Activated CD4-positive, alpha-beta T cell treated with anti-CD3 and anti-CD28 coated beads, Interleukin-2, Interleukin-6, amounts not matched to agents 100 ng/mL and 50 ng/mL, durations not matched to agents 16 hours and 8 hours (primary cell): ENCODE measurements at regions not wholly inside any gene's neighbourhood (a gene's known extent, or its start where the extent isn't known, plus 50 kb on each side); places are given as distances from the start of the nearest gene placed in this dataset.
"Not testable (repeated sequence)": the region's sequence is repeated elsewhere in the genome, so short reads cannot be mapped to it uniquely, and the experiment has no call there.

Experiments
- DNase-seq: peaks from one replicate; pipeline ENCODE4 v3.0.0-alpha.2; 2020

DNA sequence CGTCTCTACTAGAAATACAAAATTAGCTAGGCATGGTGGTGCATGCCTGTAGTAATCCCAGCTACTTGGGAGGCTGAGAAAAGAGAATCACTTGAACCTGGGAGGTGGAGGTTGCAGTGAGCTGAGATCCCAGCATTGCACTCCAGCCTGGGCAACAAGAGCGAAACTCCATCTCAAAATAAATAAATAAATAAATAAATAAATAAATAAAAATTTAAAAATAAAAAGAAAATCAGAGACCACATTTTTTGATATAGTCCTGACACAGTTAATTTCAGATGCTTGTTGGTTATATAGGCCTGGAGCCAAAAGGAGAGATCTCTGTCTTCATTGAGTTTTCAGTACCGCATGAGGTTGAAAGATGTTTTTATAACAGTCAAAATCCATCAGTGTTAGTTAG, 388.3 kb downstream of the PRELID2 start:
- not testable (repeated sequence) for DNase-seq

DNA sequence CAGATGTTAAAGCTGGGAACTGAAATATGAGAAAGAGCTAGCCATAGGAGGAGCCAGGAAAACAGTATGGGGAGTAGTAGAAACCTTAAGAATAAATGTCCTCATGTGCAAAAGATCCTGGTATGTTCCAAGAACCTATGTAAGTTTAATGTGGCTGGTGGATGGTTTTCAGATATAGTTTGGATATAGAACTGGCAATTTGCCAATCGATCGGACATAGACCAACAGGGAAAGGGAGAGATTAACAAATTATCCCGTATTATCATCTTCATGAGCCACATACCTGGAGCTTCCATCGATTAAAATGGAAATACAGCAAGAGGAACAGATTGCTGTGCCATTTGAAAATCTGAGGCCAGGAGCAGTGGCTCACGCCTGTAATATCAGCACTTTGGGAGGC, 388.7 kb downstream of the PRELID2 start:
- DNase-seq = no peak

DNA sequence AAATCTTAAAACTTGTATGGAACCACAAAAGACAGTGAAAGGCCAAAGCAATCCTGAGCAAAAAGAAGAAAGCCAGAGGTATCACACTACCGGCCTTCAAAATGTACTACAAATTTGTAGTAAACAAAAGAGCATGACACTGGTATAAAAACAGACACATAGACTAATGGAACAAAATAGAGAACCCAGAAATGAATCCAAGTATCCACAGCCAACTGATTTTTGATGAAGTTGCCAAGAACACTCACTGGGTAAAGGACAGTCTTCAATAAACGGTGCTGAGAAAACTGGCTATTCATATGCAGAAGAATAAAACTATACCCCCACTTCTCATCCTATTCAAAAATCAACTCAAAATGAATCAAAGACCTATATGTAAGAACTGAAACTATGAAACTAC, 390.1 kb downstream of the PRELID2 start:
- DNase-seq = no peak

DNA sequence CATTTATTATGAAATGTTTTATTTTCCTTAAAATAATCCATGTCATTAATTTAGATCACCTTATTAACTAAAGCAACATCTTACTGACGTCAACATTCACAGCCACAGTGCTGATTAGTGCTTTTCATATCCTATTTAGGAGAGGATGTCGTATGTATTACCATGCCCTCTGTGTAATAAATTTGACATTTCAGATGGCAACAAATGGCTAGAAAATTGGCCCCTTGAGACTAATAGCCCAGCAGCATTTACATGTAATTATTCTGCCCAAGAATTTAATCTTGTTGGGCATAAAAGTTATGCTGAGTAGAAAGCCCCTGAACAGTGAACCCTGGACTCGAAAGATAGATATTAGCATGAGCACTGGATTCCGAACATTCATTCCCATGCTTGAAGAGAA, 391.2 kb downstream of the PRELID2 start:
- DNase-seq = no peak

DNA sequence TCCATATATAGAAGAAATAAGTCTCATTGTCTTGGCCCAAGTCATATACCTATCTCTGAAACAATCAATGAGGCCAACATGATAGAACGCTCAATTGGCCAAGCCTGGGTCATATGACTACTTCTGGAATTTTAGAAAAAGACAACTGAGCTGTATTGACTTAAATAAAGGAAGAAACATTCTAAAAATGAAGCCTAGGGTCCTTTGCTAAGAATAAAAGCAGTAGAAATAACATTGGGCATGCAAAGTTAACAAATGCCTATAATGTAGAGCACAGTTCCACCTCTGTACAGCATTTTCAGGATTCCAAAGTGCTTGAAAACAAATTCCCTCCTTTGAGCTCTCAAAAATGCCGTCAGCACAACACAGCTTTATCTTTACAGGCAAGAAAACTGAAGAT, 391.8 kb downstream of the PRELID2 start:
- DNase-seq = no peak

DNA sequence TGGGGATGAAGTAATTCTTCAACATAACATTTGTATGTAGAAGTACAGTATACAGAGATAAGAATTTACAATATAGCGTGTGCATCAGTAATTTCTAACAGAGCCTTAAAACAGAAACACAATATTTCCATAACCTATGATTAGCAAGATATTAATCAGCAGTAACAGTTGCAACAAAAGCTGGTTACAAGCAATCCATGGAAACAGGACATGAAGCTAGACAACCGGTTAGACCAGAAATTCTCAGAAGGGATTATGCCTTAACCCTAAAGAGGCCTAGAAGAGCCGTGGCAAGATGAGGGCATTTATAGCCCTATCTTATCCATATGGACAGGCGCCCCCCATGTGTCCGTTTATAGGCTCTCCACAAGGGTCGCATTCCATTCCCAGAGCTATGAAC, 392.5 kb downstream of the PRELID2 start:
- not testable (repeated sequence) for DNase-seq

DNA sequence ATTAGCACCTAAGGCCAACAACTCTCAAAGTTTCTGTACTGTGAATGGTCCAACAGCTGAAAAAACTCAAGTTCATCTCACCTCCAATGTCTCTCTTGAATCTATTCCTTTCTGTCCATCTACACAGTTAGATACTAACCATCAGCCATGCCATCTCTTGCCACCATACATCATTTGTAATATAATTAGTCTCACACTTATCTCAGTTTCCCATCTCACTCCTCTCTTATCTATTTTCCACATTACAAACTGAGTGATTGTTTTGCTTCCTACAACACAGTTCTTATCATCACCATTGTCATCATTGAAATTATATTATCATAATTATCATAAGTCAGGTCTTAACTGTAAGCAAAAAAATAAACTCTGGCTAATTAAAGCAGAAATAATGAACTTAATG, 393.9 kb downstream of the PRELID2 start:
- no peak for DNase-seq

DNA sequence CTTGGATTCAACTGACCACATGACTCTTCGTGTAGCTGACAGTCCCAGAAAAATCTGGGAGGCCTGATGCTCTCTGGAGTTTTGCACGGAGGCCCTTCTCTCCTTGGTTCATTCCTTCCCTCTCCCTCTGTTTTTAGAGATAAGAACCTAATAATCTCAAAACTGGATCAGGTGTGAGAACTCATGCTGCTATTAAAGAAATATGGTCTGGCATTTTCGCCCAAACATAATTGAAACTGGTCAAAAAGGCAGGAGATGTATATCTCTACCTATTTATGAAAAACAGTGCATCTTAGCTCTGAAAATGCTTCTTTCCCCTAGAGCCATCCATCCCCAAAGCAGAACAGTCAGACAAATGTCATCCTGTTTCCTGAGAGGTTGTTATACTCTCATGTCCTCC, 397.5 kb downstream of the PRELID2 start:
- no peak for DNase-seq

DNA sequence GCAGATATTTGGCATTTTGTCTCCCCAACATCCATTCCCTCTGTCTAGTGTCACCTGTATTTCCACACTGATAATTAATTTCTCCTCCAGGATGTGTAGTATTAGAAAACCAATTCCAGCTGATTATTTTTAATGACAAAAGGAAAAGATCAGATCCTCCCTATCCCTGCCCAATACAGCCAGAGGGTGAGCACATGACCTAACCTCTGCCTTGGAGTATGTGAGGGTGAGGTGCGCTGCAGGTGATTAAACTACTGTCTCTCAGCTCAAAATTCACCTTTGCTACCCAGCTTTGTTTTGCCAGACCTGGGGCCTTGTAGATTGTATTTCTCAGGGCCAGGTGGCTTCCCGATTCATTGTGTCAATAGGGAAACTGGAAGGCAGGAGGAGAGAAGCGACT, 402.1 kb downstream of the PRELID2 start:
- DNase-seq = no peak

DNA sequence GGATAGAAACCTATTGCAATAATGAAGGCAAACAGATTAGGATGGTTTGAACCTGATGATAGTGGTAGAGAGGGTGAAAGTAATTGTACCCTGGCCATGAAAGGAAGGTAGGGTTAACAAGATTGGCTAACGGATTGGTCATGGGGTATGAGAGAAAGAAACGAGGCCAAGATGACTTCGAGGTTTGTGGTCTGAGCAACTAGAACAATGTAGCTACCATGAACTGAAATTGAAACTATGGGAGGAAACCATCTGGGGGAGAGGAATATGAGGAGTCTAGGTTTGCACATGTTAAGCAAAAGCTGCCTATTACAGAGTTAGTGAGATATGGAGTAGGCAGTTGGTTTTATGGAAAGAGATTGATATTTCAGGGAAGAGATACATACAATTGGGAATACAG, 406.0 kb downstream of the PRELID2 start:
- DNase-seq = no peak

DNA sequence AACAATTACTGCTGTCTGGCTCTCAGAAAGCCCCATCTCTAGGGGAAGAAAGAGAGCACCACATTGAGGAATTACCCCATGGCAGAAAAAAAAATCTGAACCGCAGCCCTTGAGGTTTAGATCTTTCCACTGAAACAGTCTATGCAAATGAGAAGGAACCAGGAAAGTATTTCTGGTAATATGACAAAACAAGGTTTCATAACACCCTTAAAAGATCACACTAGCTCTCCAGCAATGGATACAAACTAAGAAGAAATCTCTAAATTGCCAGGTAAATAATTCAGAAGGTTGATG, 427.1 kb downstream of the PRELID2 start:
- no peak for DNase-seq

DNA sequence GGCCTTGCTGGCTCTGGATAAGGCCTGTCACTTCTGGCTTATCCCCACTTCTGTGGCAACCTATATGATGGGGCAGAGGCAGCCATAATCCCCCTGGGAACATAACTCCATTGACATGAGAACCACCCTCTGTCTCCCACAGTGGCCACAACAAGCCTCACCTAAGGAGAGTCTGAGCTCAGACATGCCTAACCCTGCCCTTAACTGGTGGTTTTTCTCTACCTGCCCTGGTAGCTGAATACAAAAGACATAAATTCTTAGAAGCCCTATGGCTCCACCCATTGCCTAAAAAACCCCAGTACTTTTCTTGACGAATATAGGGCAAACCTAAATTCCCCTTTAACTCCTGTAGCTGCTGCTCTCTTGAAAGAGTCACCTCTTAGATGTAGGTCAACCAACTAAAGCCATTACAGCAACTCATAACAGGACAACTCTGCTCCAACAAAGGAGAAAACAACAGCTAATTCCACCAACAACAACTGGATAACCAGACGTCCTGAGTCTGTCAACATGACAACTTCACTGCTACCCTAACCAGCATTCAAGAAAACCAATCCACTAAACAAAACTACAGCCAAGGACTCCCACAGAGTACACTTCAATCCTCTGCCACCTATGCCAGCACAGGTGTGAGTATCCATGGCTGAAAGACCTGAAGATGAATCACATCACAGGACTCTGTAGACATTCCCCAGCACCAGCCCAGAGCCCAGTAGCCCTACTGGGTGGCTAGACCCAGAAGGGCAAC, 427.7 kb downstream of the PRELID2 start:
- DNase-seq = no peak

DNA sequence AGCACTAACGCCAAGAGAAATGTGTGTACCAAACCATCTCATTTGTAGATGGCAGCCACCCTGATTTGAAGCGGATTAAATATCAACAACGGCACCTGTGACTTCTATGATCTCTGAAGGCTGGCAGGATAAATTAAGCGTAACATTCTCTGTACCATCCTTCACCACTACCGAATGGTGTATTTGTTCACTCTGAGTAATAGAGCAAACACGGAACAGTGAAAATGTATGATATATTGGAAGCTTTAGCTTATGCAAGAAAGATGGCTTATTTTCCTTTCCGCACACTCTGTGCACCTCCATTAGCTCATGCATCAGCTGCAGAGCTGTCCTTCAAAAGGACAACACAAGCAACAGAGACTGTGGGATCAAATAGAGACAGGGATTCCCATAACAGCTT, 431.1 kb downstream of the PRELID2 start:
- no peak for DNase-seq

DNA sequence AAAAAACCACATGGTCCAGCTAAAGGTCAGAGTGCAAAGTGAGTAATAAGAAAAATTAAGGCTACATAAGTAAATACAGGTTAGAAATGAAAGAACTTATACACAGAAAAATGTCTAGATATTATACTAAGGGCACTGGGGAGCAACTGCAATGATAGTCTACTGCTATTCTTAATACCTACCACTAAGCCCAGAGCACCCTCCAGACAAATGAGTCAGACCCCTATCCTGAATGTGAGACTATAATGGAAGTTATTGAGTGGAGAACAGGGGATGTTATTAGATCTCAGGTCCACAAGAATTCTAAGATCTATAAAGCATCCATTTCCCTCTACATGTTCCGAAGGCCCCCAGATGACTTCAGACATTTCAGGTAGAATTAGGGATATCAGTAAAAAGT, 438.3 kb downstream of the PRELID2 start:
- DNase-seq = no peak

DNA sequence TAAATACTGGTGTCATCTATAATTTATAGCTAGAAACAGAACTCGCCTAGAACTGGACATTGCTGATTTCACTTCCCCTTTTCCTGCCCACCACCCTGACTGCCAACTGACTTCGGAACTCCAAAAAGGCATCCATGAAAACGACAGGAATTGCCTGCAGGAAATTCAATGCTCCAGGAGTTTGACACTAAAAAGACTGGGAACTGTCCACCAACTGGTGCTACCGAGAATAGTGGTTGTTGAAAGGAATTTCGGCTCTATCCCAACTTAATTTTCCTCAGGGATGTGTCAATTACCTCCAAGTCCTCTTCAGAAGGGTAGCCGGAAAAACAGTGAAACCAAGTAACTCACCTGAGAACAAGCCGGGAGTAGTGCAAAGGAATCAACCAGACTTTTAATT, 440.0 kb downstream of the PRELID2 start:
- DNase-seq = not testable (repeated sequence)

DNA sequence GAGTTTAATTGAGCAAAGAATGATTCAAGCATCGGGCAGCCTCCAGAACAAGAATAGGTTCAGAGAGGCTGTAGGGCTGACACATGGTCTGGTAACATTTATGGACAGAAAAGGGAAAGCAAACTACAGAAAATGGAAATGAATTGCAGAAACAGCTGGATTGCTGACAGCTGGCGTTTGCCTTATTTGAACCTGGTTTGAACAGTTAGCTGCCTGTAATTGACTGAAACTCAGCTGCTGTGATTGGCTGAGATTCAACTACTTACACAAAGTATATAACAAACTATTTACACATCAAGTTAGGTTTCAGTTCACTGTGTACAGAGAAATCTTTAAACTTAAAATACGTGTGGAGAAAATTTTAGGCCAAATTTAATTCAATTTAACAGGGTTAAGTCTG, 441.7 kb downstream of the PRELID2 start:
- DNase-seq = no peak

DNA sequence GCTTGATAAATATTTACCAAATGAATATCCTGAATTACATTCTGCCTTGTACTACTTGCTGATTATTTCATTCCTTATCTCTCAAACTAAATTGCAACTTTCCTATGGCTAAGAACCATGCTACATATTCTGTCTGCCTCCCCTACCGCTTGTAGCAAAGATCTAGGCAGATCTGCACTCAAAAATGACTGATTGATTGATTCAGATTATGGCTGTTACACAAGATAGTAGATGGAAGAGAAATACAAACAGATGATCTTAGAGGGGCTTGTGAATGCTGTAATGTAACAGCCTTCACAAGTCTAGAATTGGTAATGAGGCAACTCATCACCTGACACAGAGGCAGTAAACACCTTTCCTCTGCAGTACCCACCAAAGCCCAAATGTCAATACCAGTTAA, 446.1 kb downstream of the PRELID2 start:
- no peak for DNase-seq

DNA sequence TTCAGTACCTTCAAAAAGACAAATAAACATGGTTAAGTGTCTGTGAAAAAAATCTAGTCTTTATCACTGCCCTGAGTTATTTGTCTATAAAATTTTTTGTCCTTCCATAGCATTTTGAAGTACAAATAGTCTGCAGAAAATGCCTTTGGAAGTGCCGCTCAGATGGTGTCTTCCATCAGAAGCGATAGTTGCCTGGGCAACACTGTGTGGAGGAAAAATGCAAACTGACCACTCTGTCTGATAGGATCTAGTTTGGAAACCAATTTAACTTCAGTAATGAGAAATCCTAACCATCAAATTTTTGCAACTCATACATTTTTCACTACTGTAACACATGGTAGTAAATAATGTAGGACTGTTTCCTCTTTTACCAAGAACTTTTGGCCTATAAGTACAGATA, 449.9 kb downstream of the PRELID2 start:
- DNase-seq = no peak

DNA sequence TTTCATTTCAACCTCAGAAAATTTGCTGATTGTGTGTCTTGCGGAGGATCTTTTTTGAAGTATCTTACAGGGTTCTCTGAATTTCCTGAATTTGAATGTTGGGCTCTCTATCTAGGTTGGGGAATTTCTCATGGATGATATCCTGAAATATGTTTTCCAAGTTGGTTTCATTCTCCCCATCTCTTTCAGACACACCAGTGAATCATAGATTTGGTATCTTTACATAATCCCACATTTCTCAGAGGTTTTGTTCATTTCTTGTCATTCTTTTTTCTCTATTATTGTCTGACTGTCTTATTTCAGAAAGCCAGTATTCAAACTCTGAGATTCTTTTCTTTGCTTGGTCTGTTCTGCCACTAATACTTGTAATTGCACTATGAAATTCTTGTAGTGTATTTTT, 456.9 kb downstream of the PRELID2 start:
- no peak for DNase-seq

DNA sequence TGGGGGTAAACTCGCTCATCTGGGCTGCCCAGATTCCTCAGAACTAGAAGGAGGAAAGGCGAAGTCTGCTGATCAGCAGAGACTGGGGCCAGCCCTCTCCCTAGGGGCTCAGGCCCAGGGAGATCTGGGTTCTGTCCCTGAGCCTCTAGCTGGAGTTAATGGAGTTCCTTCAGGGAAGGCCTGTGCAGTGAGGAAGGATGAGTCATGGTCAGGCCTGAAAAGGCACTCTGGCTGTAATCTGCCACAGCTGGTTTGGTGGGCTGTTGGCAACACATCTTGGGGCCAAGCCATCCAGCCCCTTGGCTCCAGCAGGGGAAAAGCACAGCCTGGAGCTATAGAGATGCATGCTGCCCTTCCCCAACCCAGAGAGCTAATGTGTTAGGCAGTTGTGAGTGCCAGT, 459.6 kb downstream of the PRELID2 start:
- DNase-seq = no peak

DNA sequence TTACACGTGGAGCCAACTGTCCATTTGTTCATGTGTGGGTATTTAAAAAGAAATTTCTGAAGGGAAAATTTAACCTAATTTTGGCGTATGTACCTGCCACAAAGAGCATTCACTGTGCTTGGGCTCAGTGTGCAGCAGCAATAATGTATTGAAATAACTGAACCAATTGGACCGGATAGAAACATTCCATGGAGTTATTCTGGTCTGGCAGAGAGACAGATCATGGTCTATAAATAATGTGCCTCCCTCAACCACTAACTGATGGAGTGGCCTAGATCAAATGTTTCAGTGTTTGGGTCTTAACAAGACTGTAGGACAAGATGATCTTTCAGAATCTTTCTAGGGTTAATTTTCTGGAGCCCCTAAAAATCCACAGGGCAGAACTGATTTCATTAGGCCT, 469.7 kb downstream of the PRELID2 start:
- DNase-seq = no peak

DNA sequence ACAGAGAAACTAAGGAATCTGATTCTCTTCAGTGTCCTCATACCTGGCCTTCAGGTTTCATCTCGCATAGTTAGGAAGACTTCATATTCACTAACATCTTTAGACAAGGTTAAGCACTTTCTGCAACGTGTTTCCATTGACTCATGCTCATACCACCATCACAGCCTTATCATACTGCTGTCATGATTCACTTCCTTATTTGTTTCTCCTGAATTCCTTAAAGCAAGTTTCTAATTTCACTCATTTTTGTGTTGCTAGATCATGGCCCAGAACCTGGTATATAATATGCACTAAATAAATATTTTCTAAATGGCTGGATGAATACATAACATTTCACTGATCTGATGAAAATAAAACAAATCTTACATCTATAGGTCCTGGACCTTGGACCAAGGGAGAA, 472.9 kb downstream of the PRELID2 start:
- DNase-seq = no peak

DNA sequence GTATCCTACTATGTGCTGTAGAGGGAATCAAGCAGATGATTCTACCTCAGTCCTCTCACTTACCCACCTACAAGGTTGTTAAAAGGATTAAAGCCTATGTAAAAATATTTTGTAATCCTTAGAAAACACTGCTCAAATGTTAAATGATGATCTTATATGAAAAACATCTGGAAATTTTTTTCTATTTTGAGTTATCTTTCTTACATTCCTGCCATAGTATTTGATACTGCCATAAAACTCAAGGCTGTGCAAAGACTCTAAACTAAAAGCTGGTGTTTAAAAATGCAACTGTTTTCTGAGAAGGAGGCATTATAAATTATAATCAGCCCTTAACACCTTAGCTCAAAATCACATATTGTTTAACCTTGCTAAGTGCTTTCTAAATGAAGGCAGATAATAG, 474.2 kb downstream of the PRELID2 start:
- DNase-seq = no peak

DNA sequence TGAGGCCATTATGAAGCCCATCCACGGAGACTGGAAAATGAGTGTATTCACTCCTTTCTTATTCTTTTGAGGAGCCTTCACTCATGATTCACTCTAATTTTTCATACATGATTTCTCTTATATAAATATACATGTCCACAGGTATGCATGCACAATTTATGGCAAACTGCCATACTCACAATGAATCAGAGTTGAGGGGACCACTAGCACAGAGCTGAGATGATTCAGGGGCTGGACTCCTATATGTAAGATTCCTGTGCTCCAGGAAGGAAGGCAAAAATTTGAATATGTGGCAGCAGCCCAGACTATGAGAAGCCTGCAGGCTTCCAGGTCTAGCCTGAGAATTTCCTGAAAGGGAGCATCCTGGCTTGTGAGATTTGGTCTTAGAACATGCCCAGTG, 484.6 kb downstream of the PRELID2 start:
- DNase-seq = no peak

DNA sequence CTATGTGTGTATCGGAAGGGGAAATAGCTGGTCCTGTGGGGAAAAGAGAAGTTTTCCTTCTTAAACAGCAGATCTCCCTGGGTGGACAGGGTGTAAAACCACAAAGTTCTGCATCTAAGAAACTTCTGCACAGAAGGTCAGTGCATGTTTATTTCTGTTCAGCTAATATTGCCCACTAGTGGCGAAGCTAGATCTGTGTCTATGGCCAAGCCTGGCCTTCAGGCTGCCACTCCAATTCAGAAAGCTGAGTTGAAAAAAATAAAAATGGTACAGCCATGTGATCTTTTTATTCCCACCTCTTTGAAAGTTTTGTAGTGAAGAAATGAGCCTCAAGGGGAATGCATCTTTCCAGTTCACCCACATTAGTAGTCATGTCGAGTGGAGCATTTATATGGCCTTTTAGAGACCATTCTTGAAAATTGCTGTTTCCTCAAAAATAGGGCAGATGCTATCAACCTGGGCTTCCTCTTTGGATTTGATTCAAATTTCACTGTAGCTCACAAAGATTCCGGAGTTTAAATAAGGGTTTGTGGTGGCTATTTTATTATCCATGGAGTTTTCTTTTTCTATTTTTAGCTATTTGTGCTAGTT, 488.0 kb downstream of the PRELID2 start:
- DNase-seq = no peak
